Skeletal muscle tissue (tissue), 3 donors: ENCODE measurements at regions not wholly inside any gene's neighbourhood (a gene's known extent, or its start where the extent isn't known, plus 50 kb on each side); places are given as distances from the start of the nearest gene placed in this dataset.
"Not testable (repeated sequence)": the region's sequence is repeated elsewhere in the genome, so short reads cannot be mapped to it uniquely, and the experiment has no call there.

ENCODE experiments used
- H3K27ac ChIP-seq: one replicate; pipeline ENCODE4 v1.7.0; 2013; ENCODE audit warnings: mild to moderate bottlenecking, low read depth, low read length, inconsistent platforms
- H3K27me3 ChIP-seq, 3 donors: one replicate each; pipeline ENCODE4 v1.7.0; 2013; ENCODE audit warnings: low read length in 3 of 3; ENCODE audit not compliant: control insufficient read depth in 3 of 3, insufficient read depth in 3 of 3
- H3K36me3 ChIP-seq, 3 donors: one replicate each; pipeline ENCODE4 v1.7.0; 2013; ENCODE audit warnings: low read length in 3 of 3; ENCODE audit not compliant: control insufficient read depth in 3 of 3, insufficient read depth in 3 of 3
- H3K4me1 ChIP-seq, 3 donors: one replicate each; pipeline ENCODE4 v1.7.0; 2013; ENCODE audit warnings: low read length in 3 of 3, mild to moderate bottlenecking in 3 of 3; ENCODE audit not compliant: control insufficient read depth in 3 of 3, insufficient read depth in 3 of 3
- H3K4me3 ChIP-seq, 3 donors: one replicate each; pipeline ENCODE4 v1.7.0; 2013; ENCODE audit warnings: low read length in 3 of 3
- H3K9ac ChIP-seq, 3 donors: one replicate each; pipeline ENCODE4 v1.7.0; 2013; ENCODE audit warnings: low read length in 3 of 3, mild to moderate bottlenecking in 3 of 3, moderate library complexity in 2 of 3, low read depth in 1 of 3
- H3K9me3 ChIP-seq, 3 donors: one replicate each; pipeline ENCODE4 v1.7.0; 2013; ENCODE audit warnings: low read length in 3 of 3; ENCODE audit not compliant: control insufficient read depth in 3 of 3
- donor health status: Osteomylitis.

DNA sequence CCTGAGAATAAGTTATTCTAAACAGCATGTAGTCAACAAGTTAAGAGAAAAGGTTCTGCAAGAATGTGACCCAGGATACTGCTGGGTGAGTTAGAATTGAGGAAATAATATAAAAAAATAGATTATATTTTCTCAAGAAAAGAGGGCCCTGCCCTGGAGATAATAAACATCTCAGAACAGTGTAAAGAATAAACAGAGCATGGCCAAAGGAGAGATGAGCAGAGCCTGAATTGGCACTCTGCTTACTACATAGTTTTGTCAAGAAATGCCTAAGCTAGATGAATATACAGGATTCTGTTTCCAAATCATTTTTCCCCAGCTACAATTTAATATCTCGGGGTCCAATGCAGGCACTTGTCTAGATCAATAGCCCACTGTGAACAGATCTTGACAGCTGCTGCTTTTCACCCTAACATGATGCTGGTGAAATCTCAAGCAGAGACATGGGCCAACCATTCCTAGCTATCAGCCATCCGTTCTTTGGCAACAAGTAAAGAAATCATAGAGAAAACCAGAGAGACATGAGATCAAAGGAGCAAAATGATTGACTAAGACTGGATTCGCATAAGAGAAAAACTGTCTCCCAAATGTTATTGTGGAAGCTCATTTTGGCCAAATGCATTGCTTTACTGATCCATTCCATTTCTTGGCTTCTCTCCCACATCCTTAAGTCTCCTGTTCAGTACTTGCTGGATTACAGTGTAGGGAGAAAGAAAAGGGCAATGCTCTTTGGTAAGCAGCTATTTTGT is 173.2 kb downstream of the PRELID2 start:
- Histone ChIP-seq H3K27me3 (no peaks in the 10 kb centered on the region), H3K27ac (no peak overlapping the region), H3K9me3 (no peaks in the 10 kb centered on the region), H3K9ac (no peak overlapping the region), H3K4me3 (no peak overlapping the region), H3K4me1 (peaks cover 0 to 9% (median 4%) of the 10 kb centered on the region in 3 donors), H3K36me3 (no peaks in the 10 kb centered on the region)

- H3K27ac ChIP-seq = no peak overlapping the region
- H3K4me1 ChIP-seq = peaks cover 0 to 9% (median 4%) of the 10 kb centered on the region in 3 donors
- no peaks in the 10 kb centered on the region for H3K9me3 ChIP-seq
- H3K9ac ChIP-seq = no peak overlapping the region
- H3K27me3 ChIP-seq = no peaks in the 10 kb centered on the region
- H3K36me3 ChIP-seq = no peaks in the 10 kb centered on the region
- no peak overlapping the region for H3K4me3 ChIP-seq
Observed at GRCh38 chr5:145660897-145661640, 174.1 kb downstream of the PRELID2 start.

- no peaks in the 10 kb centered on the region for H3K27me3 ChIP-seq
- no peaks in the 10 kb centered on the region for H3K9me3 ChIP-seq
- no peaks in the 10 kb centered on the region for H3K36me3 ChIP-seq
- no peak overlapping the region for H3K4me3 ChIP-seq
- peaks cover 0 to 9% (median 4%) of the 10 kb centered on the region in 3 donors for H3K4me1 ChIP-seq
- no peak overlapping the region for H3K27ac ChIP-seq
- no peak overlapping the region for H3K9ac ChIP-seq
Observed at GRCh38 chr5:145658435-145658834, 176.7 kb downstream of the PRELID2 start.

DNA sequence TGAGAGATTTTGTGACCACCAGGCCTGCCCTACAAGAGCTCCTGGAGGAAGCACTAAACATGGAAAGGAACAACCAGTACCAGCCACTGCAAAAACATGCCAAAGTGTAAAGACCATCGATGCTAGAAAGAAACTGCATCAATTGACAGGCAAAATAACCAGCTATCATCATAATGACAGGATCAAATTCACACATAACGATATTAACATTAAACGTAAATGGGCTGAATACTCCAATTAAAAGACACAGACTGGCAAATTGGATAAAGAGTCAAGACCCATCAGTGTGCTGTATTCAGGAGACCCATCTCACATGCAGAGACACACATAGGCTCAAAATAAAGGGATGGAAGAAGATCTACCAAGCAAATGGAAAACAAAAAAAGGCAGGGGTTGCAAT is 182.4 kb downstream of the PRELID2 start:
- H3K27me3 ChIP-seq, H3K27ac ChIP-seq, H3K4me1 ChIP-seq, H3K4me3 ChIP-seq, H3K9ac ChIP-seq, H3K9me3 ChIP-seq, H3K36me3 ChIP-seq: not testable (repeated sequence)

- H3K36me3 ChIP-seq, H3K27ac ChIP-seq, H3K9me3 ChIP-seq, H3K4me3 ChIP-seq, H3K9ac ChIP-seq, H3K27me3 ChIP-seq, H3K4me1 ChIP-seq: not testable (repeated sequence)
Observed at GRCh38 chr5:145647137-145647536, 188.0 kb downstream of the PRELID2 start.

DNA sequence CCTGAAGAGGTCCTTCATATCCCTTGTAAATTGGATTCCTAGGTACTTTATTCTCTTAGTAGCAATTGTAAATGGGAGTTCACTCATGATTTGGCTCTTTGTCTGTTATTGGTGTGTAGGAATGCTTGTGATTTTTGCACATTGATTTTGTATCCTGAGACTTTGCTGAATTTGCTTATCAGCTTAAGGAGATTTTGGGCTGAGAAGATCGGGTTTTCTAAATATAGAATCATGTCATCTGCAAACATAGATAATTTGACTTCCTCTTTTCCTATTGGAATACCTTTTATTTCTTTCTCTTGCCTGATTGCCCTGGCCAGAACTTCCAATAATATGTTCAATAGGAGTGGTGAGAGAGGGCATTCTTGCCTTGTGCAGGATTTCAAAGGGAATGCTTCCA is 191.9 kb downstream of the PRELID2 start:
- H3K27ac ChIP-seq, H3K27me3 ChIP-seq, H3K4me3 ChIP-seq, H3K4me1 ChIP-seq, H3K36me3 ChIP-seq, H3K9ac ChIP-seq, H3K9me3 ChIP-seq: not testable (repeated sequence)

GRCh38 chr5:145637396-145637795 is 197.7 kb downstream of the PRELID2 start:
- Histone ChIP-seq H3K4me1 (no peaks in the 10 kb centered on the region), H3K4me3 (no peak overlapping the region), H3K27ac (no peak overlapping the region), H3K36me3 (no peaks in the 10 kb centered on the region), H3K9me3 (no peaks in the 10 kb centered on the region), H3K9ac (no peak overlapping the region), H3K27me3 (no peaks in the 10 kb centered on the region)

- H3K27ac ChIP-seq = no peak overlapping the region
- H3K4me1 ChIP-seq = no peaks in the 10 kb centered on the region
- H3K27me3 ChIP-seq = no peaks in the 10 kb centered on the region
- no peaks in the 10 kb centered on the region for H3K9me3 ChIP-seq
- H3K36me3 ChIP-seq = no peaks in the 10 kb centered on the region
- no peak overlapping the region for H3K9ac ChIP-seq
- no peak overlapping the region for H3K4me3 ChIP-seq
Observed at GRCh38 chr5:145636371-145636770, 198.8 kb downstream of the PRELID2 start.

DNA sequence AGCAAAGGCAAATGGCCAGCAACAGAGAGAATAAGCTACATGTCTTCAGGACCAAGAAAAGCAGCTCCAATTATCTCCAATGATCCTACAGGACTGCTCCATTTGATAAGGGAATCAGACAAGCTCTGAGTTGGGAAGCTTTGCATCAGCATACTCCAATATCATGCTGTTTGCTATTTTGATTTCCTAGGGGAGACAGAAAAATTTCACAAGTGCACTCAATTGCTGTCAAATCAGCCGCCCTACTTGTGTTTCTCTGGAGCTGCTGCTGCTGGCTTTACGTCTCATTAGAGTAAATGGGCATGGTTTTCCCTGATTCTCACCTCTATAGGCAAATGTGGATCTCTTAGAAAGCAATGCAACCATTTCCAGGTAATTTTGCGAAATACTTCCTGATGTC is 201.7 kb downstream of the PRELID2 start:
- Histone ChIP-seq H3K9ac (no peak overlapping the region), H3K36me3 (no peaks in the 10 kb centered on the region), H3K4me3 (no peak overlapping the region), H3K4me1 (no peaks in the 10 kb centered on the region), H3K27me3 (no peaks in the 10 kb centered on the region), H3K27ac (no peak overlapping the region), H3K9me3 (no peaks in the 10 kb centered on the region)

DNA sequence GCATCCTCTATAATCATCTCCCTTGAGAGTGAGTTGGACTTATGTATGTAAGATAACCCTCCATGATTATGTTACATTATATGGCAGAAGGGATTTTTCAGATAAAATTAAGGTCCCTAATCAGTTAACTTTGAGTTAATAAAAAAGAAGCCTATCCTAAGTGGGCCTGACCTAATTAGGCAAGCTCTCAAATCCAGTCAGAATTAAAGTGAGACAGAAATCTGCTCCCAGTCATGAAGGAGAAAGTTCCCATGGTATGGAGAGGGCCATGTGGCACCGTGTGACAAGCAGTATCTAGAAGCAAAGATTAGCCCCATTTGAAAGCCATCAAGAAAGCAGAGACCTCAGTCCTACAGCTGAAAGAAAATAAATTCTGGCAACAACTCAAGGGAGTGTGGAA is 202.4 kb downstream of the PRELID2 start:
- H3K4me3 ChIP-seq = no peak overlapping the region
- no peak overlapping the region for H3K9ac ChIP-seq
- no peaks in the 10 kb centered on the region for H3K36me3 ChIP-seq
- no peaks in the 10 kb centered on the region for H3K4me1 ChIP-seq
- H3K9me3 ChIP-seq = no peaks in the 10 kb centered on the region
- H3K27me3 ChIP-seq = no peaks in the 10 kb centered on the region
- no peak overlapping the region for H3K27ac ChIP-seq
